GM12878 (cell line): ENCODE measurements at regions not wholly inside any gene's neighbourhood (a gene's known extent, or its start where the extent isn't known, plus 50 kb on each side); places are given as distances from the start of the nearest gene placed in this dataset.
A peak's percentile ranks its signal among the peaks of the same experiment; 100 is the strongest.

Experiments used
- ATAC-seq: fragments of 200-7000 bp; cut with Tn5 transposase; 3 replicates; pipeline ENCODE4 v1.9.1; 2020; ENCODE audit warnings: mild to moderate bottlenecking, moderate library complexity
- BruUV-seq: library from RNA; stranded (reverse); fragments of 400-500 nt; replicated peaks from 2 replicates; lab custom pipeline; 2021; lab: Mats Ljungman, UMichigan
- CTCF ChIA-PET: fragments of 300-600 bp; sonication (Branson Sonifier 250); formaldehyde crosslinking; extraction: SDS; loops from one replicate; lab custom pipeline; 2021; ENCODE audit warnings: inconsistent platforms; lab: Yijun Ruan, JAX
- POLR2A ChIA-PET: fragments of 350-600 bp; formaldehyde crosslinking; extraction: SDS; loops from one replicate; lab custom pipeline; 2021; ENCODE audit warnings: inconsistent platforms; lab: Charles Lee
- RAD21 ChIA-PET: fragments of 300-600 bp; sonication (Branson Sonifier 250); formaldehyde crosslinking; loops from one replicate; lab custom pipeline; 2023; ENCODE audit warnings: antibody characterized with exemption; ENCODE audit not compliant: unreplicated experiment; lab: Charles Lee
- SMC1A ChIA-PET: fragments of 300-600 bp; sonication (Branson Sonifier 250); formaldehyde crosslinking; loops from one replicate; lab custom pipeline; 2023; ENCODE audit not compliant: unreplicated experiment, uncharacterized antibody; lab: Charles Lee
- DNase-seq: peaks from one replicate; pipeline ENCODE4 v3.0.0-alpha.2; 2011; ENCODE audit warnings: low read depth, low spot score
- FAIRE-seq: peaks from 3 replicates; lab custom pipeline; 2011; peaks lifted over from hg19 to GRCh38; lab: Jason Lieb, UNC
- H2AFZ ChIP-seq: 2 replicates; pipeline ENCODE4 v1.6.0; 2011; ENCODE audit warnings: low read depth, low read length, control low read depth; ENCODE audit not compliant: control insufficient read depth
- H3K27ac ChIP-seq: 2 replicates; pipeline ENCODE4 v1.5.1; 2011; ENCODE audit warnings: control low read depth; ENCODE audit not compliant: control insufficient read depth, insufficient read depth
- H3K27me3 ChIP-seq, 2 experiments: replicated peaks in 1 of 2; 2 replicates each; pipeline versions ENCODE4 v1.6.0 to v1.6.1; 2011; ENCODE audit warnings: low read length in 1 of 2; ENCODE audit not compliant: control insufficient read depth in 2 of 2, insufficient read depth in 2 of 2
- H3K36me3 ChIP-seq, 2 experiments: 2 replicates each; pipeline ENCODE4 v1.5.1; 2011; ENCODE audit warnings: low read length in 1 of 2; ENCODE audit not compliant: control insufficient read depth in 2 of 2, insufficient read depth in 2 of 2
- H3K4me1 ChIP-seq: 2 replicates; pipeline ENCODE4 v1.6.1; 2011; ENCODE audit warnings: mild to moderate bottlenecking, low read length, moderate library complexity, mixed read lengths; ENCODE audit not compliant: control insufficient read depth, insufficient read depth
- H3K4me2 ChIP-seq: 2 replicates; pipeline ENCODE4 v1.6.0; 2011; ENCODE audit warnings: control low read depth; ENCODE audit not compliant: control insufficient read depth, insufficient read depth
- H3K4me3 ChIP-seq: fragments of 200-600 bp; sonication (generic); 2 replicates; pipeline ENCODE4 v1.5.1; 2016
- H3K79me2 ChIP-seq: 2 replicates; pipeline ENCODE4 v1.6.0; 2011; ENCODE audit warnings: low read length; ENCODE audit not compliant: control insufficient read depth, insufficient read depth
- H3K9ac ChIP-seq: 2 replicates; pipeline ENCODE4 v1.8.0; 2011; ENCODE audit warnings: low read length, control low read depth, mixed read lengths; ENCODE audit not compliant: control insufficient read depth, insufficient read depth
- H3K9me3 ChIP-seq: replicated peaks from 3 replicates; pipeline ENCODE4 v1.5.1; 2011; ENCODE audit warnings: mild to moderate bottlenecking, low read length; ENCODE audit not compliant: control insufficient read depth, insufficient read depth
- H4K20me1 ChIP-seq: 2 replicates; pipeline ENCODE4 v1.6.0; 2011; ENCODE audit not compliant: control insufficient read depth, insufficient read depth
- ETV6 ChIP-seq, 2 experiments: fragments of 450-650 bp in 1 of 2; IDR thresholded peaks in 1 of 2; conservative IDR thresholded peaks in 1 of 2; 2 replicates each; pipeline ENCODE4 v1.6.1; 2014; ENCODE audit warnings: antibody characterized with exemption in 1 of 2, borderline replicate concordance in 1 of 2, low read depth in 1 of 2, mild to moderate bottlenecking in 1 of 2, moderate library complexity in 1 of 2
- FOS ChIP-seq: IDR thresholded peaks from 3 replicates; pipeline ENCODE4 v1.6.1; 2011; ENCODE audit warnings: borderline replicate concordance; ENCODE audit not compliant: insufficient read length; ENCODE audit errors: extremely low read depth
- KLF5 ChIP-seq: fragments of 450-650 bp; IDR thresholded peaks from 2 replicates; pipeline ENCODE4 v1.6.1; 2014; ENCODE audit warnings: mild to moderate bottlenecking; ENCODE audit not compliant: partially characterized antibody
- NRF1 ChIP-seq: conservative IDR thresholded peaks from 2 replicates; pipeline ENCODE4 v1.6.1; 2011; ENCODE audit warnings: mild to moderate bottlenecking, low read depth, low read length, improper control_type of control experiment
- RAD21 ChIP-seq: IDR thresholded peaks from 2 replicates; pipeline ENCODE4 v1.6.1; 2011; ENCODE audit warnings: mild to moderate bottlenecking, low read depth, low read length, moderate library complexity; ENCODE audit not compliant: insufficient read depth
- STAT3 ChIP-seq: IDR thresholded peaks from 2 replicates; pipeline ENCODE4 v1.6.1; 2011; ENCODE audit warnings: low read depth, low read length, improper control_type of control experiment
- YY1 ChIP-seq: IDR thresholded peaks from 2 replicates; pipeline ENCODE4 v1.6.1; 2011; ENCODE audit warnings: low read depth, mild to moderate bottlenecking, low read length
- WGBS: methylation state at CpG from one replicate; pipeline ENCODE4 v1.1.6; 2016; ENCODE audit warnings: low lambda C conversion rate; ENCODE audit not compliant: insufficient replicate concordance, insufficient coverage; ENCODE audit errors: missing lambda C conversion rate; 5-methylcytosine and 5-hydroxymethylcytosine counted together
- in situ Hi-C: fragments of 300-500 bp; cut with MboI; formaldehyde crosslinking; loops from 9 replicates; pipeline ENCODE4 v1.14.3; 2018; ENCODE audit warnings: mixed read lengths
- intact Hi-C: fragments of 100-400 bp; cut with micrococcal nuclease; formaldehyde crosslinking; loops from one replicate; pipeline ENCODE4 v1.14.2; 2022; ENCODE audit not compliant: unreplicated experiment
- TF ChIP-seq, protein P1 (sequence below), 3 experiments: IDR thresholded peaks in 2 of 3; conservative IDR thresholded peaks in 1 of 3; 2 replicates each; pipeline ENCODE4 v1.5.1; 2011; ENCODE audit warnings: low read depth in 3 of 3, low read length in 3 of 3, mild to moderate bottlenecking in 3 of 3, control low read depth in 2 of 3, moderate library complexity in 2 of 3, inconsistent platforms in 1 of 3, mixed read lengths in 1 of 3; ENCODE audit not compliant: control insufficient read depth in 2 of 3, insufficient read depth in 1 of 3; ENCODE audit errors: extremely low read depth in 1 of 3

- intact Hi-C loops (no loop called here), in situ Hi-C loops (no loop called here)
- Histone ChIP-seq H3K79me2 (no peaks in the 10 kb centered on the region), H2AFZ (no peak overlapping the region), H3K27ac (no peak overlapping the region), H3K4me2 (no peak overlapping the region), H3K4me3 (no peak overlapping the region), H3K27me3 (peaks cover 0 to 2% of the 10 kb centered on the region in 2 experiments; a peak in 1 of 4 replicates), H3K36me3 (no peaks in the 10 kb centered on the region), H3K9me3 (no peaks in the 10 kb centered on the region), H3K9ac (no peak overlapping the region), H3K4me1 (no peaks in the 10 kb centered on the region), H4K20me1 (no peaks in the 10 kb centered on the region)
- TF ChIP-seq KLF5 (no peak), YY1 (0 out of 2 replicates have a peak, but pooled peaks have one; percentile 24), NRF1 (no peak), ETV6 (conservative IDR thresholded peaks at IDR 0.05 in 1 of 2, IDR thresholded peaks at IDR 0.05 in 1 of 2; ENCODE audit: borderline replicate concordance in 1 of 2, low read depth in 1 of 2) (no peak), STAT3 (no peak), RAD21 (peak; percentile 37; the same call in 1 of the 2 replicates), FOS (no peak)
- TF ChIP-seq, protein P1, sequence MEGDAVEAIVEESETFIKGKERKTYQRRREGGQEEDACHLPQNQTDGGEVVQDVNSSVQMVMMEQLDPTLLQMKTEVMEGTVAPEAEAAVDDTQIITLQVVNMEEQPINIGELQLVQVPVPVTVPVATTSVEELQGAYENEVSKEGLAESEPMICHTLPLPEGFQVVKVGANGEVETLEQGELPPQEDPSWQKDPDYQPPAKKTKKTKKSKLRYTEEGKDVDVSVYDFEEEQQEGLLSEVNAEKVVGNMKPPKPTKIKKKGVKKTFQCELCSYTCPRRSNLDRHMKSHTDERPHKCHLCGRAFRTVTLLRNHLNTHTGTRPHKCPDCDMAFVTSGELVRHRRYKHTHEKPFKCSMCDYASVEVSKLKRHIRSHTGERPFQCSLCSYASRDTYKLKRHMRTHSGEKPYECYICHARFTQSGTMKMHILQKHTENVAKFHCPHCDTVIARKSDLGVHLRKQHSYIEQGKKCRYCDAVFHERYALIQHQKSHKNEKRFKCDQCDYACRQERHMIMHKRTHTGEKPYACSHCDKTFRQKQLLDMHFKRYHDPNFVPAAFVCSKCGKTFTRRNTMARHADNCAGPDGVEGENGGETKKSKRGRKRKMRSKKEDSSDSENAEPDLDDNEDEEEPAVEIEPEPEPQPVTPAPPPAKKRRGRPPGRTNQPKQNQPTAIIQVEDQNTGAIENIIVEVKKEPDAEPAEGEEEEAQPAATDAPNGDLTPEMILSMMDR (IDR thresholded peaks at IDR 0.05 in 2 of 3, conservative IDR thresholded peaks at IDR 0.05 in 1 of 3; ENCODE audit: control insufficient read depth in 2 of 3, extremely low read depth in 1 of 3, insufficient read depth in 1 of 3, low read depth in 3 of 3, low read length in 3 of 3), result peak; percentile 63 to 89 (median 81)
- DNase-seq, result no peak
- peak; percentile 57 for FAIRE-seq
- peak; percentile 94 for ATAC-seq
- ChIA-PET POLR2A (no interaction called here), RAD21 (interaction anchor here (0.7 to 1.1 kb wide), 3 partner anchors 19 to 394 kb away, joined by 3 read pairs; no protein-coding TSS in a partner anchor), SMC1A (interaction anchor here (0.6 to 3.0 kb wide), 4 partner anchors 9 to 531 kb away, joined by 3 to 13 read pairs (median 4); no protein-coding TSS in a partner anchor), CTCF (interaction anchor here (0.6 to 2.1 kb wide), 14 partner anchors 9 to 852 kb away, joined by 3 to 21 read pairs (median 3); no protein-coding TSS in a partner anchor)
- WGBS, result under 1% methylated on average over 9 of the region's 9 CpGs
- no TSS peak for BruUV-seq
Observed at GRCh38 chr10:123573236-123574108, 92.7 kb upstream of the GPR26 start.
